A549 (cell line): ENCODE measurements at regions not wholly inside any gene's neighbourhood (a gene's known extent, or its start where the extent isn't known, plus 50 kb on each side); places are given as distances from the start of the nearest gene placed in this dataset.
A peak's percentile ranks its signal among the peaks of the same experiment; 100 is the strongest.

Experiments used
- ATAC-seq, 2 experiments: fragments of 200-7000 bp in 1 of 2; fragments of >200 bp in 1 of 2; cut with Nextera tagmentation in 1 of 2; cut with Tn5 transposase in 1 of 2; 3 replicates each; pipeline versions ENCODE4 v1.8.0 to v1.9.1; 2018 to 2020; ENCODE audit warnings: mild to moderate bottlenecking in 1 of 2, moderate library complexity in 1 of 2
- CTCF ChIA-PET: fragments of 300-600 bp; sonication (Branson Sonifier 250); formaldehyde crosslinking; extraction: SDS; loops from one replicate; lab custom pipeline; 2021; ENCODE audit warnings: antibody characterized with exemption, inconsistent platforms; lab: Yijun Ruan, JAX
- POLR2A ChIA-PET: fragments of 350-600 bp; formaldehyde crosslinking; extraction: SDS; loops from one replicate; lab custom pipeline; 2021; ENCODE audit warnings: antibody characterized with exemption, inconsistent platforms; lab: Yijun Ruan, JAX
- DNase-seq, 2 experiments: peaks; one replicate each; pipeline versions ENCODE4 v3.0.0 to v3.0.0-alpha.2; 2011 to 2016; ENCODE audit warnings: low read depth in 1 of 2, low spot score in 1 of 2
- FAIRE-seq: peaks from 2 replicates; lab custom pipeline; 2011; peaks lifted over from hg19 to GRCh38; lab: Jason Lieb, UNC
- H3K27ac ChIP-seq, 2 experiments: fragments of >200 bp; sonication (Bioruptor Twin); formaldehyde crosslinking; 3 replicates each; pipeline ENCODE4 v1.5.1; 2016 to 2017
- H3K4me1 ChIP-seq: fragments of >200 bp; sonication (Bioruptor Twin); formaldehyde crosslinking; 3 replicates; pipeline ENCODE4 v1.6.1; 2016
- H3K4me2 ChIP-seq: fragments of >200 bp; sonication (Bioruptor Twin); formaldehyde crosslinking; 3 replicates; pipeline ENCODE4 v1.6.1; 2016
- H3K4me3 ChIP-seq: fragments of >200 bp; sonication (Bioruptor Twin); formaldehyde crosslinking; 3 replicates; pipeline ENCODE4 v1.5.1; 2016
- H3K9me3 ChIP-seq: fragments of >200 bp; sonication (Bioruptor Twin); formaldehyde crosslinking; 3 replicates; pipeline ENCODE4 v1.6.1; 2016
- BHLHE40 ChIP-seq: IDR thresholded peaks from 2 replicates; pipeline ENCODE4 v1.6.1; 2012; ENCODE audit warnings: low read depth, low read length, inconsistent platforms
- CEBPB ChIP-seq, 2 experiments: fragments of >200 bp in 1 of 2; sonication (Bioruptor Twin) in 1 of 2; formaldehyde crosslinking in 1 of 2; IDR thresholded peaks; 2 replicates each; pipeline ENCODE4 v1.6.1; 2012 to 2016
- EHF ChIP-seq: fragments of 250-450 bp; sonication (Bioruptor Pico); IDR thresholded peaks from 2 replicates; pipeline ENCODE4 v1.5.0; 2020; ENCODE audit warnings: mild to moderate bottlenecking
- ELK1 ChIP-seq: fragments of 150-350 bp; IDR thresholded peaks from 2 replicates; pipeline ENCODE4 v1.6.1; 2014; ENCODE audit warnings: low read depth, mild to moderate bottlenecking, low read length
- EP300 ChIP-seq, 2 experiments: fragments of >200 bp; sonication (Bioruptor Twin); formaldehyde crosslinking; IDR thresholded peaks; 2 replicates in 1 of 2; 3 replicates in 1 of 2; pipeline ENCODE4 v1.6.1; 2016 to 2017
- FOSL2 ChIP-seq, 2 experiments: fragments of 450-650 bp in 1 of 2; fragments of >200 bp in 1 of 2; sonication (Bioruptor Twin) in 1 of 2; formaldehyde crosslinking; IDR thresholded peaks; 2 replicates each; pipeline versions ENCODE4 v1.5.0 to v1.6.1; 2016 to 2020; ENCODE audit warnings: mild to moderate bottlenecking in 1 of 2, moderate library complexity in 1 of 2
- FOXS1 ChIP-seq: fragments of 250-450 bp; sonication (Bioruptor Pico); IDR thresholded peaks from 2 replicates; pipeline ENCODE4 v1.5.0; 2020; ENCODE audit warnings: mild to moderate bottlenecking, moderate library complexity
- GATA3 ChIP-seq: IDR thresholded peaks from 2 replicates; pipeline ENCODE4 v1.6.1; 2012; ENCODE audit warnings: borderline replicate concordance
- HOXB5 ChIP-seq: fragments of 250-450 bp; sonication (Bioruptor Pico); IDR thresholded peaks from 2 replicates; pipeline ENCODE4 v1.5.0; 2020; ENCODE audit warnings: mild to moderate bottlenecking, moderate library complexity
- JUN ChIP-seq, 2 experiments: fragments of >200 bp; sonication (Bioruptor Twin); formaldehyde crosslinking; IDR thresholded peaks; 2 replicates in 1 of 2; 3 replicates in 1 of 2; pipeline ENCODE4 v1.6.1; 2016 to 2017
- KDM5A ChIP-seq: fragments of 200-600 bp; sonication (generic); IDR thresholded peaks from 2 replicates; pipeline ENCODE4 v1.6.1; 2016; ENCODE audit warnings: antibody characterized with exemption, mild to moderate bottlenecking
- MAFK ChIP-seq: fragments of 450-650 bp; IDR thresholded peaks from 2 replicates; pipeline ENCODE4 v1.6.1; 2014; ENCODE audit not compliant: partially characterized antibody
- NFE2L2 ChIP-seq: fragments of 150-350 bp; conservative IDR thresholded peaks from 2 replicates; pipeline ENCODE4 v1.6.1; 2014; ENCODE audit warnings: low read length
- NR3C1 ChIP-seq: fragments of >200 bp; sonication (Bioruptor Twin); formaldehyde crosslinking; IDR thresholded peaks from 3 replicates; pipeline ENCODE4 v1.6.1; 2017
- POLR2AphosphoS2 ChIP-seq: conservative IDR thresholded peaks from 2 replicates; pipeline ENCODE4 v1.6.1; 2012; ENCODE audit warnings: low read length, improper control_type of control experiment, inconsistent platforms
- RAD21 ChIP-seq, 2 experiments: fragments of >200 bp in 1 of 2; sonication (Bioruptor Twin) in 1 of 2; formaldehyde crosslinking in 1 of 2; IDR thresholded peaks in 1 of 2; conservative IDR thresholded peaks in 1 of 2; 2 replicates in 1 of 2; 3 replicates in 1 of 2; pipeline ENCODE4 v1.6.1; 2012 to 2018; ENCODE audit warnings: inconsistent platforms in 1 of 2
- RFX5 ChIP-seq: fragments of 450-650 bp; IDR thresholded peaks from 2 replicates; pipeline ENCODE4 v1.7.1; 2014; ENCODE audit warnings: antibody characterized with exemption, mild to moderate bottlenecking, moderate library complexity
- RNF2 ChIP-seq: fragments of 200-600 bp; sonication (generic); IDR thresholded peaks from 2 replicates; pipeline ENCODE4 v1.6.1; 2016; ENCODE audit warnings: low read depth, mild to moderate bottlenecking, antibody characterized with exemption, moderate library complexity, borderline replicate concordance
- ZNF302 ChIP-seq: fragments of 250-450 bp; sonication (Bioruptor Pico); IDR thresholded peaks from 2 replicates; pipeline ENCODE4 v1.9.0; 2021; ENCODE audit warnings: inconsistent platforms, mild to moderate bottlenecking, moderate library complexity
- ZSCAN20 ChIP-seq: fragments of 250-450 bp; sonication (Bioruptor Pico); IDR thresholded peaks from 2 replicates; pipeline ENCODE4 v1.8.0; 2022; ENCODE audit warnings: mild to moderate bottlenecking, moderate library complexity
- WGBS: methylation state at CpG from one replicate; pipeline ENCODE4 v1.1.6; 2017; ENCODE audit errors: missing lambda C conversion rate; 5-methylcytosine and 5-hydroxymethylcytosine counted together
- TF ChIP-seq, protein P1 (sequence below): fragments of >200 bp; sonication (Bioruptor Twin); formaldehyde crosslinking; IDR thresholded peaks from 2 replicates; pipeline ENCODE4 v1.6.1; 2016
- TF ChIP-seq, protein P2 (sequence below): fragments of >200 bp; sonication (Bioruptor Twin); formaldehyde crosslinking; IDR thresholded peaks from 3 replicates; pipeline ENCODE4 v1.5.1; 2016
- TF ChIP-seq, protein P3 (sequence below): fragments of 250-450 bp; sonication (Bioruptor Pico); IDR thresholded peaks from 2 replicates; pipeline ENCODE4 v1.5.0; 2020; ENCODE audit warnings: low read depth, mild to moderate bottlenecking, moderate library complexity
- TF ChIP-seq, protein P4 (sequence below): fragments of 250-450 bp; sonication (Bioruptor Pico); IDR thresholded peaks from 2 replicates; pipeline ENCODE4 v1.5.0; 2021; ENCODE audit warnings: mild to moderate bottlenecking, moderate library complexity, borderline replicate concordance

GRCh38 chr14:98949481-98950135 lies 322.4 kb downstream of the BCL11B start:
- 54% methylated on average over 6 of the region's 9 CpGs for WGBS
- FAIRE-seq = no peak
- Histone ChIP-seq H3K9me3 (no peaks in the 10 kb centered on the region), H3K4me1 (peaks cover 31% of the 10 kb centered on the region), H3K4me2 (no peak overlapping the region), H3K4me3 (no peak overlapping the region), H3K27ac (0 out of 6 replicates have a peak overlapping the region, but pooled peaks of 1 of the 2 experiments have one; percentile 28)
- TF ChIP-seq KDM5A = no peak
- TF ChIP-seq EP300 (IDR thresholded peaks at IDR 0.05) = no peak
- TF ChIP-seq POLR2AphosphoS2 = no peak
- TF ChIP-seq, protein P1, sequence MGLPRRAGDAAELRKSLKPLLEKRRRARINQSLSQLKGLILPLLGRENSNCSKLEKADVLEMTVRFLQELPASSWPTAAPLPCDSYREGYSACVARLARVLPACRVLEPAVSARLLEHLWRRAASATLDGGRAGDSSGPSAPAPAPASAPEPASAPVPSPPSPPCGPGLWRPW = no peak
- no peak for TF ChIP-seq GATA3
- TF ChIP-seq NR3C1 = no peak
- no peak for TF ChIP-seq EHF
- DNase-seq = no peak
- ATAC-seq = no peak
- ChIA-PET POLR2A (no interaction called here), CTCF (no interaction called here)

- Histone ChIP-seq H3K4me2 (no peak overlapping the region), H3K4me3 (no peak overlapping the region), H3K9me3 (no peaks in the 10 kb centered on the region), H3K4me1 (peaks cover 33% of the 10 kb centered on the region), H3K27ac (no peak overlapping the region)
- CTCF ChIA-PET = interaction anchor here (0.6 kb wide), 1 partner anchor 404 kb away, joined by 5 read pairs; no protein-coding TSS in a partner anchor
- 55% methylated on average over 5 of the region's 5 CpGs for WGBS
- FAIRE-seq (no peak), DNase-seq (no peak), ATAC-seq (no peak)
- POLR2A ChIA-PET = no interaction called here
- TF ChIP-seq FOXS1 = no peak
- no peak for TF ChIP-seq BHLHE40
- TF ChIP-seq FOSL2 (IDR thresholded peaks at IDR 0.05) = no peak
- TF ChIP-seq FOSL2 (CRISPR knock-in tag; IDR thresholded peaks at IDR 0.05) = peak; percentile 35; the same call in 1 of the 2 replicates
- TF ChIP-seq NFE2L2 = no peak
These were observed 321.6 kb downstream of the BCL11B start for GRCh38 chr14:98950353-98950895.

DNA sequence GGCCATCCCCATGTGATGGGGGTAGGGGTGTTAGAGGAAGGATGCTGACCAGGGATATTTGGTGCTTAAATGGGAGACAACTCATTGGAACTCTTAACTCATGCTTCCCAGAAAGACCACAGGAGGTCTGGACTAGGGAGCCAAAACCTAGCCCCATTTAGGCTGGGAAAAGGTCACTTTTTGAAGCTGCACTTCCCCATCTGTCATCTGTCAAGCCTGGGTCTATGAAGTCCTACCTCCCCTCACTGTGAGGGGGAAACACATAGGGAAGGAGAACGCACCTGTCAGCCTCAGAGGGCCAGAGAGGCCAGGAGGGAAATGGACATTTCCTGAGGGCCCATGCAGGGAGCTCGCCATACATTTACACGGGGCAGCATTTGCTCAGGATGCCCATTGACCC lies 321.0 kb downstream of the BCL11B start:
- ATAC-seq (no peak), DNase-seq (no peak), FAIRE-seq (no peak)
- no peaks in the 10 kb centered on the region for H3K9me3 ChIP-seq
- POLR2A ChIA-PET = no interaction called here
- H3K4me2 ChIP-seq = no peak overlapping the region
- CTCF ChIA-PET = interaction anchor here (1.4 kb wide), 1 partner anchor 48 kb away, joined by 4 read pairs; no protein-coding TSS in a partner anchor
- no peak overlapping the region for H3K4me3 ChIP-seq
- H3K27ac ChIP-seq = peak overlapping the region in 1 of 2 experiments; percentile 83; a peak in 2 of 6 replicates
- WGBS = 74% methylated on average over 3 of the region's 3 CpGs
- H3K4me1 ChIP-seq = peaks cover 33% of the 10 kb centered on the region
- TF ChIP-seq HOXB5 (CRISPR knock-in tag) (no peak), RAD21 (conservative IDR thresholded peaks at IDR 0.05 in 1 of 2, IDR thresholded peaks at IDR 0.05 in 1 of 2) (no peak), ELK1 (no peak), EHF (no peak), MAFK (no peak), JUN (IDR thresholded peaks at IDR 0.05) (no peak), RFX5 (no peak), ZSCAN20 (CRISPR knock-in tag) (no peak), CEBPB (IDR thresholded peaks at IDR 0.05) (no peak), BHLHE40 (no peak), RNF2 (no peak), ZNF302 (no peak)
- TF ChIP-seq, protein P2, sequence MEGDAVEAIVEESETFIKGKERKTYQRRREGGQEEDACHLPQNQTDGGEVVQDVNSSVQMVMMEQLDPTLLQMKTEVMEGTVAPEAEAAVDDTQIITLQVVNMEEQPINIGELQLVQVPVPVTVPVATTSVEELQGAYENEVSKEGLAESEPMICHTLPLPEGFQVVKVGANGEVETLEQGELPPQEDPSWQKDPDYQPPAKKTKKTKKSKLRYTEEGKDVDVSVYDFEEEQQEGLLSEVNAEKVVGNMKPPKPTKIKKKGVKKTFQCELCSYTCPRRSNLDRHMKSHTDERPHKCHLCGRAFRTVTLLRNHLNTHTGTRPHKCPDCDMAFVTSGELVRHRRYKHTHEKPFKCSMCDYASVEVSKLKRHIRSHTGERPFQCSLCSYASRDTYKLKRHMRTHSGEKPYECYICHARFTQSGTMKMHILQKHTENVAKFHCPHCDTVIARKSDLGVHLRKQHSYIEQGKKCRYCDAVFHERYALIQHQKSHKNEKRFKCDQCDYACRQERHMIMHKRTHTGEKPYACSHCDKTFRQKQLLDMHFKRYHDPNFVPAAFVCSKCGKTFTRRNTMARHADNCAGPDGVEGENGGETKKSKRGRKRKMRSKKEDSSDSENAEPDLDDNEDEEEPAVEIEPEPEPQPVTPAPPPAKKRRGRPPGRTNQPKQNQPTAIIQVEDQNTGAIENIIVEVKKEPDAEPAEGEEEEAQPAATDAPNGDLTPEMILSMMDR = no peak
- TF ChIP-seq, protein P3, sequence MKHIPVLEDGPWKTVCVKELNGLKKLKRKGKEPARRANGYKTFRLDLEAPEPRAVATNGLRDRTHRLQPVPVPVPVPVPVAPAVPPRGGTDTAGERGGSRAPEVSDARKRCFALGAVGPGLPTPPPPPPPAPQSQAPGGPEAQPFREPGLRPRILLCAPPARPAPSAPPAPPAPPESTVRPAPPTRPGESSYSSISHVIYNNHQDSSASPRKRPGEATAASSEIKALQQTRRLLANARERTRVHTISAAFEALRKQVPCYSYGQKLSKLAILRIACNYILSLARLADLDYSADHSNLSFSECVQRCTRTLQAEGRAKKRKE (CRISPR knock-in tag) = no peak
- TF ChIP-seq, protein P4, sequence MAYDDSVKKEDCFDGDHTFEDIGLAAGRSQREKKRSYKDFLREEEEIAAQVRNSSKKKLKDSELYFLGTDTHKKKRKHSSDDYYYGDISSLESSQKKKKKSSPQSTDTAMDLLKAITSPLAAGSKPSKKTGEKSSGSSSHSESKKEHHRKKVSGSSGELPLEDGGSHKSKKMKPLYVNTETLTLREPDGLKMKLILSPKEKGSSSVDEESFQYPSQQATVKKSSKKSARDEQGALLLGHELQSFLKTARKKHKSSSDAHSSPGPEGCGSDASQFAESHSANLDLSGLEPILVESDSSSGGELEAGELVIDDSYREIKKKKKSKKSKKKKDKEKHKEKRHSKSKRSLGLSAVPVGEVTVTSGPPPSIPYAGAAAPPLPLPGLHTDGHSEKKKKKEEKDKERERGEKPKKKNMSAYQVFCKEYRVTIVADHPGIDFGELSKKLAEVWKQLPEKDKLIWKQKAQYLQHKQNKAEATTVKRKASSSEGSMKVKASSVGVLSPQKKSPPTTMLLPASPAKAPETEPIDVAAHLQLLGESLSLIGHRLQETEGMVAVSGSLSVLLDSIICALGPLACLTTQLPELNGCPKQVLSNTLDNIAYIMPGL (CRISPR knock-in tag) = no peak
